NT2/D1 (cell line): ENCODE measurements at regions not wholly inside any gene's neighbourhood (a gene's known extent, or its start where the extent isn't known, plus 50 kb on each side); places are given as distances from the start of the nearest gene placed in this dataset.

ENCODE experiments used
- SUZ12 ChIP-seq: IDR thresholded peaks from 2 replicates; pipeline ENCODE4 v1.6.1; 2011; ENCODE audit not compliant: insufficient read length, insufficient read depth; ENCODE audit errors: extremely low read depth
- YY1 ChIP-seq: IDR thresholded peaks from 2 replicates; pipeline ENCODE4 v1.6.1; 2011; ENCODE audit not compliant: insufficient read length, insufficient read depth
- ZNF274 ChIP-seq: IDR thresholded peaks from 2 replicates; pipeline ENCODE4 v1.6.1; 2011; ENCODE audit warnings: mild to moderate bottlenecking, low read depth, low read length

DNA sequence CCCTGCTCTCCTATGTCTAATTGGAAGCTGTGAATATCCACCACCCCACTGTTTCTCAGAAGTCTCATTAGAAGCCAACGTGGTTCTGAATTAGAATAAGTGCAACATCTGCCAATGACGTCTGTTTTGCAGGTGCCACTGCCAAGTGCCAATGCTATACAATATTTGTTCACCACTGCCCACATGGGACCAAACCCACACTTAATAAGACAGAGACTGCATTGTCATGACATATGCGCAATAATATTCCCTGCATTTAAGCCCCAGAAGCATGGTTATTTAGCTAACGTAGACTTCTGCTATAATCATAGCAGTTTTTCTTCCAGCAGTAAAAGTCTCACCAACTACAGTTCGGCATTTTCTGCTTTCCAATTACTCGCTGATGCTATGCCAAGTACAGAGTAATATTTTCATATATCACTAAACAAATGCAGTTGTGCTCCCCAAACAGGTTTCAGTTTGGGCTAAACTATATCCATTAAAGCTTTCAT lies 262.5 kb upstream of the PCDH18 start:
- TF ChIP-seq ZNF274 (no peak), YY1 (no peak), SUZ12 (no peak)
